ENCODE measurements at regions not wholly inside any gene's neighbourhood (a gene's known extent, or its start where the extent isn't known, plus 50 kb on each side); places are given as distances from the start of the nearest gene placed in this dataset.

GRCh38 chr9:78572266-78572665, 275.3 kb downstream of the PSAT1 start:
- TF ChIP-seq EZH2 (IDR thresholded peaks at IDR 0.05; ENCODE audit: insufficient read depth, poor library complexity, severe bottlenecking) (no peak), EZH2phosphoT487 (IDR thresholded peaks at IDR 0.05; ENCODE audit: insufficient read depth, low read depth) (no peak)

All from GM23248 (cell line).